Hindlimb muscle (tissue), 1 donor: ENCODE measurements at regions not wholly inside any gene's neighbourhood (a gene's known extent, or its start where the extent isn't known, plus 50 kb on each side); places are given as distances from the start of the nearest gene placed in this dataset.
"Not testable (repeated sequence)": the region's sequence is repeated elsewhere in the genome, so short reads cannot be mapped to it uniquely, and the experiment has no call there.

Experiments used
- DNase-seq: peaks from one replicate; pipeline ENCODE4 v3.0.0-alpha.2; 2013

GRCh38 chr3:82382831-82383230 is 621.4 kb upstream of the GBE1 start:
- no peak for DNase-seq

- peak; percentile 8 for DNase-seq
Measured at GRCh38 chr3:82378392-82378791, 616.9 kb upstream of the GBE1 start.

GRCh38 chr3:82376883-82377282 is 615.4 kb upstream of the GBE1 start:
- DNase-seq: no peak

GRCh38 chr3:82373833-82374232 is 612.4 kb upstream of the GBE1 start:
- DNase-seq: not testable (repeated sequence)

GRCh38 chr3:82364827-82365226 is 603.4 kb upstream of the GBE1 start:
- no peak for DNase-seq

GRCh38 chr3:82363131-82363530 is 601.7 kb upstream of the GBE1 start:
- DNase-seq: no peak

GRCh38 chr3:82355228-82355627 is 593.8 kb upstream of the GBE1 start:
- DNase-seq: no peak

GRCh38 chr3:82354228-82354627 is 592.8 kb upstream of the GBE1 start:
- DNase-seq: no peak

GRCh38 chr3:82353306-82354171 is 592.1 kb upstream of the GBE1 start:
- no peak for DNase-seq

GRCh38 chr3:82347585-82347984 is 586.1 kb upstream of the GBE1 start:
- DNase-seq: no peak

GRCh38 chr3:82342521-82342920 is 581.1 kb upstream of the GBE1 start:
- DNase-seq: no peak

GRCh38 chr3:82329300-82329699 is 567.9 kb upstream of the GBE1 start:
- DNase-seq: no peak

GRCh38 chr3:82311901-82312300 is 550.5 kb upstream of the GBE1 start:
- no peak for DNase-seq

- DNase-seq: no peak
Measured at GRCh38 chr3:82308755-82309154, 547.3 kb upstream of the GBE1 start.

GRCh38 chr3:82306189-82306588 is 544.7 kb upstream of the GBE1 start:
- DNase-seq: no peak

- no peak for DNase-seq
Measured at GRCh38 chr3:82294609-82295008, 533.2 kb upstream of the GBE1 start.

- DNase-seq: no peak
Measured at GRCh38 chr3:82293867-82294266, 532.4 kb upstream of the GBE1 start.

- DNase-seq: no peak
Measured at GRCh38 chr3:82293435-82293834, 532.0 kb upstream of the GBE1 start.

- no peak for DNase-seq
Measured at GRCh38 chr3:82287562-82287961, 526.1 kb upstream of the GBE1 start.

GRCh38 chr3:82281205-82281604 is 519.8 kb upstream of the GBE1 start:
- DNase-seq: peak; percentile 36

- no peak for DNase-seq
Measured at GRCh38 chr3:82276992-82277391, 515.5 kb upstream of the GBE1 start.

GRCh38 chr3:82274897-82275296 is 513.5 kb upstream of the GBE1 start:
- no peak for DNase-seq

GRCh38 chr3:82265747-82266146 is 504.3 kb upstream of the GBE1 start:
- DNase-seq: no peak

- no peak for DNase-seq
Measured at GRCh38 chr3:82262193-82262592, 500.7 kb upstream of the GBE1 start.

GRCh38 chr3:82261637-82262036 is 500.2 kb upstream of the GBE1 start:
- no peak for DNase-seq
